Stimulated activated naive B cell treated with anti-CD40 and anti-IgM and Interleukin-4, amounts not matched to agents 10 μg/mL and 1 μg/mL and 100 μg/mL, for 72 hours (primary cell): ENCODE measurements at regions not wholly inside any gene's neighbourhood (a gene's known extent, or its start where the extent isn't known, plus 50 kb on each side); places are given as distances from the start of the nearest gene placed in this dataset.

Experiments used
- ATAC-seq, 2 donors: fragments of 150-1000 bp; cut with Tn5 transposase; replicated peaks; 2 replicates each; pipeline ENCODE4 v1.10.0; 2021; ENCODE audit warnings: moderate library complexity in 1 of 2
- DNase-seq: peaks from one replicate; pipeline ENCODE4 v3.0.0; 2021
- H3K27ac Mint-ChIP-seq: one replicate; pipeline ENCODE4 v1.8.0; 2022; ENCODE audit warnings: mild to moderate bottlenecking, mixed read lengths
- H3K27me3 Mint-ChIP-seq, 2 donors: one replicate each; pipeline ENCODE4 v1.8.0; 2022; ENCODE audit warnings: mixed read lengths in 2 of 2
- H3K36me3 Mint-ChIP-seq, 2 donors: one replicate each; pipeline ENCODE4 v1.8.0; 2022; ENCODE audit warnings: mixed read lengths in 2 of 2, mild to moderate bottlenecking in 1 of 2
- H3K4me1 Mint-ChIP-seq, 2 donors: one replicate each; pipeline ENCODE4 v1.8.0; 2022; ENCODE audit warnings: mixed read lengths in 2 of 2, mild to moderate bottlenecking in 1 of 2
- H3K4me3 Mint-ChIP-seq, 2 donors: one replicate each; pipeline ENCODE4 v1.8.0; 2022; ENCODE audit warnings: mild to moderate bottlenecking in 2 of 2, mixed read lengths in 2 of 2, moderate library complexity in 1 of 2
- H3K9me3 Mint-ChIP-seq, 2 donors: one replicate each; pipeline ENCODE4 v1.8.0; 2022; ENCODE audit warnings: mixed read lengths in 2 of 2, mild to moderate bottlenecking in 1 of 2

- H3K36me3 Mint-ChIP-seq, result no peaks in the 10 kb centered on the region
- H3K4me1 Mint-ChIP-seq, result peaks cover 4 to 5% of the 10 kb centered on the region in 2 donors
- H3K4me3 Mint-ChIP-seq, result no peak overlapping the region
- no peak for ATAC-seq
- H3K27me3 Mint-ChIP-seq, result peaks cover 0 to 9% of the 10 kb centered on the region in 2 donors
- no peak for DNase-seq
- H3K27ac Mint-ChIP-seq, result no peak overlapping the region
- H3K9me3 Mint-ChIP-seq, result no peaks in the 10 kb centered on the region
Measured at GRCh38 chr7:12741951-12742575, 54.6 kb downstream of the ARL4A start.

- H3K4me3 Mint-ChIP-seq, result no peak overlapping the region
- no peak for ATAC-seq
Measured at GRCh38 chr7:12746211-12746610, 58.8 kb downstream of the ARL4A start.

GRCh38 chr7:12747687-12748306 lies 60.4 kb downstream of the ARL4A start:
- DNase-seq (no peak), ATAC-seq (no peak)
- peaks cover 0 to 6% of the 10 kb centered on the region in 2 donors for H3K27me3 Mint-ChIP-seq
- H3K27ac Mint-ChIP-seq, result no peak overlapping the region
- no peaks in the 10 kb centered on the region for H3K4me1 Mint-ChIP-seq
- H3K9me3 Mint-ChIP-seq, result no peaks in the 10 kb centered on the region
- H3K4me3 Mint-ChIP-seq, result no peak overlapping the region
- no peaks in the 10 kb centered on the region for H3K36me3 Mint-ChIP-seq

More at GRCh38 chr7:12746211-12746610, 58.8 kb downstream of the ARL4A start:
- DNase-seq, result no peak
- no peaks in the 10 kb centered on the region for H3K36me3 Mint-ChIP-seq
- H3K4me1 Mint-ChIP-seq, result peaks cover 4 to 5% of the 10 kb centered on the region in 2 donors
- H3K27me3 Mint-ChIP-seq, result peaks cover 0 to 4% of the 10 kb centered on the region in 2 donors
- no peaks in the 10 kb centered on the region for H3K9me3 Mint-ChIP-seq
- no peak overlapping the region for H3K27ac Mint-ChIP-seq

GRCh38 chr7:12749069-12749468 lies 61.6 kb downstream of the ARL4A start:
- no peak for DNase-seq

GRCh38 chr7:12749746-12750145 lies 62.3 kb downstream of the ARL4A start:
- ATAC-seq (no peak), DNase-seq (no peak)
- H3K27ac Mint-ChIP-seq, result no peak overlapping the region
- no peaks in the 10 kb centered on the region for H3K36me3 Mint-ChIP-seq
- no peaks in the 10 kb centered on the region for H3K4me1 Mint-ChIP-seq
- H3K9me3 Mint-ChIP-seq, result no peaks in the 10 kb centered on the region
- H3K4me3 Mint-ChIP-seq, result no peak overlapping the region
- peaks cover 0 to 6% of the 10 kb centered on the region in 2 donors for H3K27me3 Mint-ChIP-seq

More at GRCh38 chr7:12749069-12749468, 61.6 kb downstream of the ARL4A start:
- no peak for ATAC-seq
- H3K36me3 Mint-ChIP-seq, result no peaks in the 10 kb centered on the region
- H3K27ac Mint-ChIP-seq, result no peak overlapping the region
- H3K4me3 Mint-ChIP-seq, result no peak overlapping the region
- H3K27me3 Mint-ChIP-seq, result peaks cover 0 to 6% of the 10 kb centered on the region in 2 donors
- no peaks in the 10 kb centered on the region for H3K4me1 Mint-ChIP-seq
- H3K9me3 Mint-ChIP-seq, result no peaks in the 10 kb centered on the region

- ATAC-seq (no peak), DNase-seq (no peak)
- no peaks in the 10 kb centered on the region for H3K4me1 Mint-ChIP-seq
- peaks cover 0 to 6% of the 10 kb centered on the region in 2 donors for H3K27me3 Mint-ChIP-seq
- no peaks in the 10 kb centered on the region for H3K36me3 Mint-ChIP-seq
- H3K4me3 Mint-ChIP-seq, result no peak overlapping the region
- no peaks in the 10 kb centered on the region for H3K9me3 Mint-ChIP-seq
- H3K27ac Mint-ChIP-seq, result no peak overlapping the region
Measured at GRCh38 chr7:12751764-12752163, 64.3 kb downstream of the ARL4A start.

- no peaks in the 10 kb centered on the region for H3K9me3 Mint-ChIP-seq
- no peaks in the 10 kb centered on the region for H3K4me1 Mint-ChIP-seq
- no peak overlapping the region for H3K27ac Mint-ChIP-seq
- ATAC-seq, result no peak
- peaks cover 0 to 6% of the 10 kb centered on the region in 2 donors for H3K27me3 Mint-ChIP-seq
- H3K4me3 Mint-ChIP-seq, result no peak overlapping the region
- DNase-seq, result no peak
- H3K36me3 Mint-ChIP-seq, result no peaks in the 10 kb centered on the region
Measured at GRCh38 chr7:12754179-12754578, 66.7 kb downstream of the ARL4A start.

GRCh38 chr7:12756821-12757220 lies 69.4 kb downstream of the ARL4A start:
- Mint-ChIP-seq H3K4me1 (no peaks in the 10 kb centered on the region), H3K4me3 (no peak overlapping the region), H3K27me3 (peaks cover 0 to under 1% of the 10 kb centered on the region in 2 donors), H3K9me3 (peaks cover 6 to 12% of the 10 kb centered on the region in 2 donors), H3K36me3 (peaks cover 0 to 9% of the 10 kb centered on the region in 2 donors), H3K27ac (no peak overlapping the region)
- DNase-seq (no peak), ATAC-seq (no peak)

- Mint-ChIP-seq H3K27ac (no peak overlapping the region), H3K36me3 (peaks cover 0 to 9% of the 10 kb centered on the region in 2 donors), H3K4me3 (no peak overlapping the region), H3K4me1 (no peaks in the 10 kb centered on the region), H3K27me3 (peaks cover 0 to 4% of the 10 kb centered on the region in 2 donors), H3K9me3 (peaks cover 6 to 12% of the 10 kb centered on the region in 2 donors)
- DNase-seq, result no peak
- no peak for ATAC-seq
Measured at GRCh38 chr7:12757443-12757842, 70.0 kb downstream of the ARL4A start.

- Mint-ChIP-seq H3K9me3 (peaks cover 6 to 12% of the 10 kb centered on the region in 2 donors), H3K27me3 (peaks cover 0 to 4% of the 10 kb centered on the region in 2 donors), H3K36me3 (peaks cover 0 to 9% of the 10 kb centered on the region in 2 donors), H3K4me3 (no peak overlapping the region), H3K4me1 (no peaks in the 10 kb centered on the region), H3K27ac (no peak overlapping the region)
- DNase-seq (no peak), ATAC-seq (no peak)
Measured at GRCh38 chr7:12759151-12759550, 71.7 kb downstream of the ARL4A start.

GRCh38 chr7:12761111-12761510 lies 73.7 kb downstream of the ARL4A start:
- Mint-ChIP-seq H3K4me3 (no peak overlapping the region), H3K36me3 (peaks cover 0 to 9% of the 10 kb centered on the region in 2 donors), H3K27ac (no peak overlapping the region), H3K9me3 (peaks cover 6 to 12% of the 10 kb centered on the region in 2 donors), H3K27me3 (peaks cover 0 to 4% of the 10 kb centered on the region in 2 donors), H3K4me1 (peaks cover 0 to 3% of the 10 kb centered on the region in 2 donors)
- ATAC-seq (no peak), DNase-seq (no peak)

GRCh38 chr7:12761691-12762090 lies 74.3 kb downstream of the ARL4A start:
- ATAC-seq (no peak), DNase-seq (no peak)
- H3K4me3 Mint-ChIP-seq, result no peak overlapping the region
- H3K9me3 Mint-ChIP-seq, result peaks cover 6 to 12% of the 10 kb centered on the region in 2 donors
- no peak overlapping the region for H3K27ac Mint-ChIP-seq
- peaks cover 0 to 9% of the 10 kb centered on the region in 2 donors for H3K36me3 Mint-ChIP-seq
- H3K4me1 Mint-ChIP-seq, result peaks cover 0 to 3% of the 10 kb centered on the region in 2 donors
- H3K27me3 Mint-ChIP-seq, result peaks cover 0 to 4% of the 10 kb centered on the region in 2 donors

- Mint-ChIP-seq H3K27me3 (peaks cover 0 to 4% of the 10 kb centered on the region in 2 donors), H3K4me1 (peaks cover 0 to 3% of the 10 kb centered on the region in 2 donors), H3K4me3 (no peak overlapping the region), H3K36me3 (peaks cover 0 to 9% of the 10 kb centered on the region in 2 donors), H3K27ac (no peak overlapping the region), H3K9me3 (peaks cover 6 to 11% of the 10 kb centered on the region in 2 donors)
- ATAC-seq (peak; percentile 87 to 97), DNase-seq (peak; percentile 2)
Measured at GRCh38 chr7:12764458-12764891, 77.0 kb downstream of the ARL4A start.

GRCh38 chr7:12765431-12766100 lies 78.1 kb downstream of the ARL4A start:
- H3K9me3 Mint-ChIP-seq, result peaks cover 1 to 4% of the 10 kb centered on the region in 2 donors
- ATAC-seq (no peak), DNase-seq (no peak)
- H3K27ac Mint-ChIP-seq, result no peak overlapping the region
- H3K4me3 Mint-ChIP-seq, result no peak overlapping the region
- H3K4me1 Mint-ChIP-seq, result peaks cover 0 to 3% of the 10 kb centered on the region in 2 donors
- peaks cover 0 to 3% of the 10 kb centered on the region in 2 donors for H3K36me3 Mint-ChIP-seq
- peaks cover 0 to 4% of the 10 kb centered on the region in 2 donors for H3K27me3 Mint-ChIP-seq
